Fibroblast of lung (primary cell): ENCODE measurements at regions not wholly inside any gene's neighbourhood (a gene's known extent, or its start where the extent isn't known, plus 50 kb on each side); places are given as distances from the start of the nearest gene placed in this dataset.

Experiments
- DNase-seq, 2 donors: peaks; one replicate each; pipeline versions ENCODE4 v3.0.0 to v3.0.0-alpha.2; 2010; ENCODE audit warnings: low read depth in 2 of 2
- H2AFZ ChIP-seq: 2 replicates; pipeline ENCODE4 v1.5.1; 2012; ENCODE audit warnings: low read length, control low read depth, inconsistent platforms
- H3K27ac ChIP-seq: 2 replicates; pipeline ENCODE4 v1.5.1; 2011; ENCODE audit warnings: low read length, control low read depth; ENCODE audit not compliant: insufficient read depth
- H3K27me3 ChIP-seq: 2 replicates; pipeline ENCODE4 v1.5.1; 2011; ENCODE audit warnings: mild to moderate bottlenecking, low read length; ENCODE audit not compliant: control insufficient read depth, insufficient read depth
- H3K36me3 ChIP-seq: 2 replicates; pipeline ENCODE4 v1.5.1; 2011; ENCODE audit warnings: low read length; ENCODE audit not compliant: control insufficient read depth, insufficient read depth
- H3K4me1 ChIP-seq: 2 replicates; pipeline ENCODE4 v1.5.1; 2011; ENCODE audit warnings: low read length; ENCODE audit not compliant: control insufficient read depth, insufficient read depth; ENCODE audit errors: extremely low read depth
- H3K4me2 ChIP-seq: 2 replicates; pipeline ENCODE4 v1.5.1; 2011; ENCODE audit warnings: low read length, control low read depth; ENCODE audit not compliant: insufficient read depth; ENCODE audit errors: extremely low read depth
- H3K4me3 ChIP-seq, 4 experiments: fragments of 200-600 bp in 1 of 4; sonication (generic) in 1 of 4; replicated peaks in 1 of 4; 2 replicates each; pipeline ENCODE4 v1.5.1; 2011 to 2016; ENCODE audit warnings: low read length in 4 of 4, low read depth in 3 of 4, mild to moderate bottlenecking in 3 of 4, control low read depth in 2 of 4, inconsistent platforms in 1 of 4, mixed read lengths in 1 of 4; ENCODE audit not compliant: insufficient read depth in 1 of 4; ENCODE audit errors: control extremely low read depth in 1 of 4
- H3K79me2 ChIP-seq: 2 replicates; pipeline ENCODE4 v1.5.1; 2012; ENCODE audit warnings: mild to moderate bottlenecking, low read length, inconsistent platforms; ENCODE audit not compliant: control insufficient read depth, insufficient read depth
- H3K9ac ChIP-seq: 2 replicates; pipeline ENCODE4 v1.5.1; 2011; ENCODE audit warnings: mild to moderate bottlenecking, low read length, control low read depth; ENCODE audit not compliant: insufficient read depth
- H3K9me3 ChIP-seq: 2 replicates; pipeline ENCODE4 v1.5.1; 2012; ENCODE audit warnings: low read depth, low read length; ENCODE audit not compliant: control insufficient read depth, insufficient read depth
- H4K20me1 ChIP-seq: 2 replicates; pipeline ENCODE4 v1.5.1; 2011; ENCODE audit warnings: low read length; ENCODE audit not compliant: control insufficient read depth, insufficient read depth; ENCODE audit errors: extremely low read depth
- EZH2 ChIP-seq: IDR thresholded peaks from 2 replicates; pipeline ENCODE4 v1.5.1; 2012; ENCODE audit warnings: low read length, control low read depth, mild to moderate bottlenecking; ENCODE audit errors: missing control alignments
- TF ChIP-seq, protein P1 (sequence below), 2 donors: IDR thresholded peaks in 1 of 2; conservative IDR thresholded peaks in 1 of 2; 1 replicate in 1 of 2; 2 replicates in 1 of 2; pipeline ENCODE4 v1.5.1; 2011 to 2012; ENCODE audit warnings: low read length in 2 of 2, control low read depth in 1 of 2, inconsistent platforms in 1 of 2, low read depth in 1 of 2, mild to moderate bottlenecking in 1 of 2

DNA sequence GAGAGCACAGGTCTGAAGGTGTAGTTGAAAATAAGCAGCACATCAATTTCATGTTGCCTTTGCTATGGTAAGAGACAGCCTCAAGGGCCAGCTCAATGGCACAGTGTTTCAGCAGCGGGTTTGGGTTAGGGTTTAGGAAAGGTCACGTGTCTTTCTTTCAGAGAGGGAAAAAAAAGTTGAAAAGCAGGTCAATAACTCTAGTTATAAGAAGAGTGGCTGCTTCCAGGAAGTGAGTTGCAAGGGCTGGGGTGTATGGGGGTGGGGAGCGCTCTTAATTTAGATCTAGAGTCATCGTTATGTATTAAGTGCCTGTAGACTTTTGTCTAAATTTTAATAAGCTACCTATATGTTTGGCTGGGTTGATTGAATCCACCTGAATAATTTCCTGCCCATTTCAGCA is 118.5 kb upstream of the SPAG17 start:
- no peak for TF ChIP-seq EZH2
- TF ChIP-seq, protein P1, sequence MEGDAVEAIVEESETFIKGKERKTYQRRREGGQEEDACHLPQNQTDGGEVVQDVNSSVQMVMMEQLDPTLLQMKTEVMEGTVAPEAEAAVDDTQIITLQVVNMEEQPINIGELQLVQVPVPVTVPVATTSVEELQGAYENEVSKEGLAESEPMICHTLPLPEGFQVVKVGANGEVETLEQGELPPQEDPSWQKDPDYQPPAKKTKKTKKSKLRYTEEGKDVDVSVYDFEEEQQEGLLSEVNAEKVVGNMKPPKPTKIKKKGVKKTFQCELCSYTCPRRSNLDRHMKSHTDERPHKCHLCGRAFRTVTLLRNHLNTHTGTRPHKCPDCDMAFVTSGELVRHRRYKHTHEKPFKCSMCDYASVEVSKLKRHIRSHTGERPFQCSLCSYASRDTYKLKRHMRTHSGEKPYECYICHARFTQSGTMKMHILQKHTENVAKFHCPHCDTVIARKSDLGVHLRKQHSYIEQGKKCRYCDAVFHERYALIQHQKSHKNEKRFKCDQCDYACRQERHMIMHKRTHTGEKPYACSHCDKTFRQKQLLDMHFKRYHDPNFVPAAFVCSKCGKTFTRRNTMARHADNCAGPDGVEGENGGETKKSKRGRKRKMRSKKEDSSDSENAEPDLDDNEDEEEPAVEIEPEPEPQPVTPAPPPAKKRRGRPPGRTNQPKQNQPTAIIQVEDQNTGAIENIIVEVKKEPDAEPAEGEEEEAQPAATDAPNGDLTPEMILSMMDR (conservative IDR thresholded peaks at IDR 0.05 in 1 of 2, IDR thresholded peaks at IDR 0.05 in 1 of 2; ENCODE audit: low read depth in 1 of 2, low read length in 2 of 2) = no peak
- no peaks in the 10 kb centered on the region for H3K27me3 ChIP-seq
- no peaks in the 10 kb centered on the region for H3K79me2 ChIP-seq
- no peak for DNase-seq
- H3K4me1 ChIP-seq = no peaks in the 10 kb centered on the region
- no peak overlapping the region for H3K9ac ChIP-seq
- no peak overlapping the region for H2AFZ ChIP-seq
- no peak overlapping the region for H3K4me3 ChIP-seq
- H3K9me3 ChIP-seq = no peaks in the 10 kb centered on the region
- H4K20me1 ChIP-seq = no peaks in the 10 kb centered on the region
- H3K36me3 ChIP-seq = no peaks in the 10 kb centered on the region
- no peak overlapping the region for H3K4me2 ChIP-seq
- H3K27ac ChIP-seq = no peak overlapping the region

GRCh38 chr1:118303064-118303463 is 118.0 kb upstream of the SPAG17 start:
- no peak overlapping the region for H3K9ac ChIP-seq
- H3K9me3 ChIP-seq = no peaks in the 10 kb centered on the region
- H3K27me3 ChIP-seq = no peaks in the 10 kb centered on the region
- H4K20me1 ChIP-seq = no peaks in the 10 kb centered on the region
- H3K4me1 ChIP-seq = no peaks in the 10 kb centered on the region
- DNase-seq = no peak
- H2AFZ ChIP-seq = no peak overlapping the region
- H3K27ac ChIP-seq = no peak overlapping the region
- no peak for TF ChIP-seq EZH2
- TF ChIP-seq, protein P1 (conservative IDR thresholded peaks at IDR 0.05 in 1 of 2, IDR thresholded peaks at IDR 0.05 in 1 of 2; ENCODE audit: low read depth in 1 of 2, low read length in 2 of 2) = no peak
- H3K4me2 ChIP-seq = no peak overlapping the region
- no peaks in the 10 kb centered on the region for H3K79me2 ChIP-seq
- no peak overlapping the region for H3K4me3 ChIP-seq
- H3K36me3 ChIP-seq = no peaks in the 10 kb centered on the region

- TF ChIP-seq EZH2 = no peak
- TF ChIP-seq, protein P1 (conservative IDR thresholded peaks at IDR 0.05 in 1 of 2, IDR thresholded peaks at IDR 0.05 in 1 of 2; ENCODE audit: low read depth in 1 of 2, low read length in 2 of 2) = no peak
- Histone ChIP-seq H2AFZ (no peak overlapping the region), H3K36me3 (no peaks in the 10 kb centered on the region), H4K20me1 (no peaks in the 10 kb centered on the region), H3K9me3 (no peaks in the 10 kb centered on the region), H3K4me3 (no peak overlapping the region), H3K27me3 (no peaks in the 10 kb centered on the region), H3K27ac (no peak overlapping the region), H3K4me2 (no peak overlapping the region), H3K9ac (no peak overlapping the region), H3K79me2 (no peaks in the 10 kb centered on the region), H3K4me1 (no peaks in the 10 kb centered on the region)
- no peak for DNase-seq
Measured at GRCh38 chr1:118302145-118302544, 117.1 kb upstream of the SPAG17 start.
